GM12878 (cell line): ENCODE measurements at regions not wholly inside any gene's neighbourhood (a gene's known extent, or its start where the extent isn't known, plus 50 kb on each side); places are given as distances from the start of the nearest gene placed in this dataset.

Experiments used
- ATAC-seq: fragments of 200-7000 bp; cut with Tn5 transposase; 3 replicates; pipeline ENCODE4 v1.9.1; 2020; ENCODE audit warnings: mild to moderate bottlenecking, moderate library complexity
- BruUV-seq: library from RNA; stranded (reverse); fragments of 400-500 nt; replicated peaks from 2 replicates; lab custom pipeline; 2021; lab: Mats Ljungman, UMichigan
- CTCF ChIA-PET: fragments of 300-600 bp; sonication (Branson Sonifier 250); formaldehyde crosslinking; extraction: SDS; loops from one replicate; lab custom pipeline; 2021; ENCODE audit warnings: inconsistent platforms; lab: Yijun Ruan, JAX
- POLR2A ChIA-PET: fragments of 350-600 bp; formaldehyde crosslinking; extraction: SDS; loops from one replicate; lab custom pipeline; 2021; ENCODE audit warnings: inconsistent platforms; lab: Charles Lee
- RAD21 ChIA-PET: fragments of 300-600 bp; sonication (Branson Sonifier 250); formaldehyde crosslinking; loops from one replicate; lab custom pipeline; 2023; ENCODE audit warnings: antibody characterized with exemption; ENCODE audit not compliant: unreplicated experiment; lab: Charles Lee
- SMC1A ChIA-PET: fragments of 300-600 bp; sonication (Branson Sonifier 250); formaldehyde crosslinking; loops from one replicate; lab custom pipeline; 2023; ENCODE audit not compliant: unreplicated experiment, uncharacterized antibody; lab: Charles Lee
- DNase-seq: peaks from one replicate; pipeline ENCODE4 v3.0.0-alpha.2; 2011; ENCODE audit warnings: low read depth, low spot score
- FAIRE-seq: peaks from 3 replicates; lab custom pipeline; 2011; peaks lifted over from hg19 to GRCh38; lab: Jason Lieb, UNC
- H2AFZ ChIP-seq: 2 replicates; pipeline ENCODE4 v1.6.0; 2011; ENCODE audit warnings: low read depth, low read length, control low read depth; ENCODE audit not compliant: control insufficient read depth
- H3K27ac ChIP-seq: 2 replicates; pipeline ENCODE4 v1.5.1; 2011; ENCODE audit warnings: control low read depth; ENCODE audit not compliant: control insufficient read depth, insufficient read depth
- H3K27me3 ChIP-seq, 2 experiments: replicated peaks in 1 of 2; 2 replicates each; pipeline versions ENCODE4 v1.6.0 to v1.6.1; 2011; ENCODE audit warnings: low read length in 1 of 2; ENCODE audit not compliant: control insufficient read depth in 2 of 2, insufficient read depth in 2 of 2
- H3K36me3 ChIP-seq, 2 experiments: 2 replicates each; pipeline ENCODE4 v1.5.1; 2011; ENCODE audit warnings: low read length in 1 of 2; ENCODE audit not compliant: control insufficient read depth in 2 of 2, insufficient read depth in 2 of 2
- H3K4me1 ChIP-seq: 2 replicates; pipeline ENCODE4 v1.6.1; 2011; ENCODE audit warnings: mild to moderate bottlenecking, low read length, moderate library complexity, mixed read lengths; ENCODE audit not compliant: control insufficient read depth, insufficient read depth
- H3K4me2 ChIP-seq: 2 replicates; pipeline ENCODE4 v1.6.0; 2011; ENCODE audit warnings: control low read depth; ENCODE audit not compliant: control insufficient read depth, insufficient read depth
- H3K4me3 ChIP-seq: fragments of 200-600 bp; sonication (generic); 2 replicates; pipeline ENCODE4 v1.5.1; 2016
- H3K79me2 ChIP-seq: 2 replicates; pipeline ENCODE4 v1.6.0; 2011; ENCODE audit warnings: low read length; ENCODE audit not compliant: control insufficient read depth, insufficient read depth
- H3K9ac ChIP-seq: 2 replicates; pipeline ENCODE4 v1.8.0; 2011; ENCODE audit warnings: low read length, control low read depth, mixed read lengths; ENCODE audit not compliant: control insufficient read depth, insufficient read depth
- H3K9me3 ChIP-seq: replicated peaks from 3 replicates; pipeline ENCODE4 v1.5.1; 2011; ENCODE audit warnings: mild to moderate bottlenecking, low read length; ENCODE audit not compliant: control insufficient read depth, insufficient read depth
- H4K20me1 ChIP-seq: 2 replicates; pipeline ENCODE4 v1.6.0; 2011; ENCODE audit not compliant: control insufficient read depth, insufficient read depth
- ASH2L ChIP-seq: fragments of 300-600, 200-600 bp; sonication (generic); IDR thresholded peaks from 2 replicates; pipeline ENCODE4 v1.6.1; 2017; ENCODE audit warnings: low read depth, mild to moderate bottlenecking, borderline replicate concordance
- FOXM1 ChIP-seq: IDR thresholded peaks from 2 replicates; pipeline ENCODE4 v1.6.1; 2012; ENCODE audit warnings: low read depth, mild to moderate bottlenecking, inconsistent platforms, low read length, moderate library complexity
- MXI1 ChIP-seq: fragments of 150-350 bp; IDR thresholded peaks from 2 replicates; pipeline ENCODE4 v1.6.1; 2011; ENCODE audit warnings: low read depth, mild to moderate bottlenecking, inconsistent platforms, low read length, improper control_type of control experiment
- RUNX3 ChIP-seq: IDR thresholded peaks from 2 replicates; pipeline ENCODE4 v1.6.1; 2012; ENCODE audit warnings: low read length, inconsistent platforms
- SIN3A ChIP-seq: IDR thresholded peaks from 2 replicates; pipeline ENCODE4 v1.6.1; 2012; ENCODE audit warnings: low read depth, low read length, improper control_type of control experiment
- TCF3 ChIP-seq: IDR thresholded peaks from 2 replicates; pipeline ENCODE4 v1.6.1; 2012; ENCODE audit warnings: low read depth, mild to moderate bottlenecking, low read length, borderline replicate concordance; ENCODE audit not compliant: insufficient read depth
- WGBS: methylation state at CpG from one replicate; pipeline ENCODE4 v1.1.6; 2016; ENCODE audit warnings: low lambda C conversion rate; ENCODE audit not compliant: insufficient replicate concordance, insufficient coverage; ENCODE audit errors: missing lambda C conversion rate; 5-methylcytosine and 5-hydroxymethylcytosine counted together
- in situ Hi-C: fragments of 300-500 bp; cut with MboI; formaldehyde crosslinking; loops from 9 replicates; pipeline ENCODE4 v1.14.3; 2018; ENCODE audit warnings: mixed read lengths
- intact Hi-C: fragments of 100-400 bp; cut with micrococcal nuclease; formaldehyde crosslinking; loops from one replicate; pipeline ENCODE4 v1.14.2; 2022; ENCODE audit not compliant: unreplicated experiment
- TF ChIP-seq, protein P1 (sequence below): fragments of 450-650 bp; formaldehyde crosslinking; IDR thresholded peaks from 2 replicates; pipeline ENCODE4 v1.5.0; 2022; ENCODE audit warnings: mild to moderate bottlenecking, missing genetic modification characterization
- TF ChIP-seq, protein P2 (sequence below): fragments of 450-650 bp; formaldehyde crosslinking; IDR thresholded peaks from 2 replicates; pipeline ENCODE4 v1.4.0; 2022; ENCODE audit warnings: mild to moderate bottlenecking, moderate library complexity
- TF ChIP-seq, protein P3 (sequence below): fragments of 450-650 bp; formaldehyde crosslinking; IDR thresholded peaks from 2 replicates; pipeline ENCODE4 v1.4.0; 2020; ENCODE audit warnings: mild to moderate bottlenecking, moderate library complexity

DNA sequence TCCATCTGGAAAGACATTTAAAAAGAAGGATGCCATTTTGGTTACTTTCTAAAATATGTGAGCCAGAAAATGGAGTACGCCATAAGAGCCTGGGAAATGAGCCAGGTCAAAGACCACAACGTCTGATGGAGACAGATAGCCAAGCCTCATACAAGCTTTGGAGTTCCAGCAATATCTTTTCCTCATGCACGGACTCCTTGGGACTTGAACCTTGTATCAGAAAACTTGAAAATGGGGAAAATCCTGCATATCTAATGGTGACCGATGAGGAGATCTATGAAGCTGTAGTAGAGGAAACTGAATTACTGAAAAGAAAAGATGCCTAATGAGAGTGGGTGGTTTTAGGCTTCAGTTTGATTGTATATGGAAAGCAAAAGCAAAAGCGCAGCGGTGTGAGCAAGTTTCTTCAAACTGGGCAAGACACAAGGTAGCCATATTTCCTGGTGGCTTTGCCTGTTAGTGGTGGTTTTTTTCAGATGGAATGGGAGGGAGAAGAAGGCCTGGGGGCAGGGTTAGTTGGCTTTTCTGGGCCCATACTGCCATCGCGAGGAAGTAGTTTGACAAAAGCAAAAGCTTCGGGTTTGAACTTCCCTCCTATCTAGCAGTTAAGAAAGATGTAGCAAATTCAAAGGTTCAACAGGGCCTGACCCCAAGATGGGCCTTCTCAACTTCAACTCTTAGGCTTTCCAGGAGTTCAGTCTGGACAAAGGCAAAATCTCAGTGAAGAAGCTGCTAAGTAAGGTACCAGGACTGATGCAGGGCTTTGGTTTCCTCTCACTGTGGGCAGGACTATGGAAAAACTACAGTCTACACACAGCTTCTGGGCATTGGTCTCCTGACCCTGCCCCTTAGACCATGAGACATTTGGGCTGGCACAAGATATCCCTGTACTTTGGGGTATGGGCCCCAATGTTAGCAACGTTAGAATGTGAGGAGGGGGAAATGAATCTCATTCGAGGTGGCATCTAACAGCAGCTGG is 210.0 kb upstream of the STK26 start:
- Histone ChIP-seq H3K27ac (peak overlapping the region; percentile 84), H3K4me1 (peaks cover 13% of the 10 kb centered on the region; the same call in 1 of the 2 replicates), H3K27me3 (no peaks in the 10 kb centered on the region), H2AFZ (peak overlapping the region; percentile 87), H3K9ac (peak overlapping the region; percentile 57; the same call in 1 of the 2 replicates), H3K36me3 (no peaks in the 10 kb centered on the region), H3K9me3 (no peaks in the 10 kb centered on the region), H3K79me2 (no peaks in the 10 kb centered on the region), H3K4me3 (peak overlapping the region; percentile 58), H3K4me2 (peak overlapping the region; percentile 91), H4K20me1 (no peaks in the 10 kb centered on the region)
- in situ Hi-C loops, result no loop called here
- BruUV-seq, result no TSS peak
- ChIA-PET CTCF (interaction anchor here (0.6 to 3.7 kb wide), 18 partner anchors 9 to 277 kb away, joined by 3 to 26 read pairs (median 4); no protein-coding TSS in a partner anchor), SMC1A (interaction anchor here (0.6 to 2.8 kb wide), 10 partner anchors 9 to 993 kb away, joined by 3 to 12 read pairs (median 5); no protein-coding TSS in a partner anchor), POLR2A (interaction anchor here (0.7 to 0.9 kb wide), 2 partner anchors 14 to 15 kb away, joined by 3 to 7 read pairs; no protein-coding TSS in a partner anchor), RAD21 (interaction anchor here (0.9 to 2.5 kb wide), 14 partner anchors 9 to 103 kb away, joined by 3 to 14 read pairs (median 6); no protein-coding TSS in a partner anchor)
- ATAC-seq (peak; percentile 95), FAIRE-seq (peak; percentile 70), DNase-seq (peak; percentile 92)
- WGBS, result 28% methylated on average over 11 of the region's 11 CpGs
- intact Hi-C loops, result loop anchor here (1.0 kb wide), 5 partner anchors 20 to 108 kb away; no protein-coding TSS in a partner anchor
- no peak for TF ChIP-seq SIN3A
- peak; percentile 90 for TF ChIP-seq FOXM1
- TF ChIP-seq ASH2L, result no peak
- TF ChIP-seq, protein P1, sequence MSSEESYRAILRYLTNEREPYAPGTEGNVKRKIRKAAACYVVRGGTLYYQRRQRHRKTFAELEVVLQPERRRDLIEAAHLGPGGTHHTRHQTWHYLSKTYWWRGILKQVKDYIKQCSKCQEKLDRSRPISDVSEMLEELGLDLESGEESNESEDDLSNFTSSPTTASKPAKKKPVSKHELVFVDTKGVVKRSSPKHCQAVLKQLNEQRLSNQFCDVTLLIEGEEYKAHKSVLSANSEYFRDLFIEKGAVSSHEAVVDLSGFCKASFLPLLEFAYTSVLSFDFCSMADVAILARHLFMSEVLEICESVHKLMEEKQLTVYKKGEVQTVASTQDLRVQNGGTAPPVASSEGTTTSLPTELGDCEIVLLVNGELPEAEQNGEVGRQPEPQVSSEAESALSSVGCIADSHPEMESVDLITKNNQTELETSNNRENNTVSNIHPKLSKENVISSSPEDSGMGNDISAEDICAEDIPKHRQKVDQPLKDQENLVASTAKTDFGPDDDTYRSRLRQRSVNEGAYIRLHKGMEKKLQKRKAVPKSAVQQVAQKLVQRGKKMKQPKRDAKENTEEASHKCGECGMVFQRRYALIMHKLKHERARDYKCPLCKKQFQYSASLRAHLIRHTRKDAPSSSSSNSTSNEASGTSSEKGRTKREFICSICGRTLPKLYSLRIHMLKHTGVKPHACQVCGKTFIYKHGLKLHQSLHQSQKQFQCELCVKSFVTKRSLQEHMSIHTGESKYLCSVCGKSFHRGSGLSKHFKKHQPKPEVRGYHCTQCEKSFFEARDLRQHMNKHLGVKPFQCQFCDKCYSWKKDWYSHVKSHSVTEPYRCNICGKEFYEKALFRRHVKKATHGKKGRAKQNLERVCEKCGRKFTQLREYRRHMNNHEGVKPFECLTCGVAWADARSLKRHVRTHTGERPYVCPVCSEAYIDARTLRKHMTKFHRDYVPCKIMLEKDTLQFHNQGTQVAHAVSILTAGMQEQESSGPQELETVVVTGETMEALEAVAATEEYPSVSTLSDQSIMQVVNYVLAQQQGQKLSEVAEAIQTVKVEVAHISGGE, result no peak
- peak; percentile 90 for TF ChIP-seq RUNX3
- no peak for TF ChIP-seq TCF3
- TF ChIP-seq, protein P2, sequence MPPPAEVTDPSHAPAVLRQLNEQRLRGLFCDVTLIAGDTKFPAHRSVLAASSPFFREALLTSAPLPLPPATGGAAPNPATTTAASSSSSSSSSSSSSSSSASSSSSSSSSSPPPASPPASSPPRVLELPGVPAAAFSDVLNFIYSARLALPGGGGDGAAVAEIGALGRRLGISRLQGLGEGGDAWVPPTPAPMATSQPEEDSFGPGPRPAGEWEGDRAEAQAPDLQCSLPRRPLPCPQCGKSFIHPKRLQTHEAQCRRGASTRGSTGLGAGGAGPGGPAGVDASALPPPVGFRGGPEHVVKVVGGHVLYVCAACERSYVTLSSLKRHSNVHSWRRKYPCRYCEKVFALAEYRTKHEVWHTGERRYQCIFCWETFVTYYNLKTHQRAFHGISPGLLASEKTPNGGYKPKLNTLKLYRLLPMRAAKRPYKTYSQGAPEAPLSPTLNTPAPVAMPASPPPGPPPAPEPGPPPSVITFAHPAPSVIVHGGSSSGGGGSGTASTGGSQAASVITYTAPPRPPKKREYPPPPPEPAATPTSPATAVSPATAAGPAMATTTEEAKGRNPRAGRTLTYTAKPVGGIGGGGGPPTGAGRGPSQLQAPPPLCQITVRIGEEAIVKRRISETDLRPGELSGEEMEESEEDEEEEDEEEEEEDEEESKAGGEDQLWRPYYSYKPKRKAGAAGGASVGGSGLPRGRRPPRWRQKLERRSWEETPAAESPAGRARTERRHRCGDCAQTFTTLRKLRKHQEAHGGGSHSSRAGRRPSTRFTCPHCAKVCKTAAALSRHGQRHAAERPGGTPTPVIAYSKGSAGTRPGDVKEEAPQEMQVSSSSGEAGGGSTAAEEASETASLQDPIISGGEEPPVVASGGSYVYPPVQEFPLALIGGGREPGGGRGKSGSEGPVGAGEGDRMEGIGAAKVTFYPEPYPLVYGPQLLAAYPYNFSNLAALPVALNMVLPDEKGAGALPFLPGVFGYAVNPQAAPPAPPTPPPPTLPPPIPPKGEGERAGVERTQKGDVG (CRISPR knock-in tag), result no peak
- TF ChIP-seq, protein P3, sequence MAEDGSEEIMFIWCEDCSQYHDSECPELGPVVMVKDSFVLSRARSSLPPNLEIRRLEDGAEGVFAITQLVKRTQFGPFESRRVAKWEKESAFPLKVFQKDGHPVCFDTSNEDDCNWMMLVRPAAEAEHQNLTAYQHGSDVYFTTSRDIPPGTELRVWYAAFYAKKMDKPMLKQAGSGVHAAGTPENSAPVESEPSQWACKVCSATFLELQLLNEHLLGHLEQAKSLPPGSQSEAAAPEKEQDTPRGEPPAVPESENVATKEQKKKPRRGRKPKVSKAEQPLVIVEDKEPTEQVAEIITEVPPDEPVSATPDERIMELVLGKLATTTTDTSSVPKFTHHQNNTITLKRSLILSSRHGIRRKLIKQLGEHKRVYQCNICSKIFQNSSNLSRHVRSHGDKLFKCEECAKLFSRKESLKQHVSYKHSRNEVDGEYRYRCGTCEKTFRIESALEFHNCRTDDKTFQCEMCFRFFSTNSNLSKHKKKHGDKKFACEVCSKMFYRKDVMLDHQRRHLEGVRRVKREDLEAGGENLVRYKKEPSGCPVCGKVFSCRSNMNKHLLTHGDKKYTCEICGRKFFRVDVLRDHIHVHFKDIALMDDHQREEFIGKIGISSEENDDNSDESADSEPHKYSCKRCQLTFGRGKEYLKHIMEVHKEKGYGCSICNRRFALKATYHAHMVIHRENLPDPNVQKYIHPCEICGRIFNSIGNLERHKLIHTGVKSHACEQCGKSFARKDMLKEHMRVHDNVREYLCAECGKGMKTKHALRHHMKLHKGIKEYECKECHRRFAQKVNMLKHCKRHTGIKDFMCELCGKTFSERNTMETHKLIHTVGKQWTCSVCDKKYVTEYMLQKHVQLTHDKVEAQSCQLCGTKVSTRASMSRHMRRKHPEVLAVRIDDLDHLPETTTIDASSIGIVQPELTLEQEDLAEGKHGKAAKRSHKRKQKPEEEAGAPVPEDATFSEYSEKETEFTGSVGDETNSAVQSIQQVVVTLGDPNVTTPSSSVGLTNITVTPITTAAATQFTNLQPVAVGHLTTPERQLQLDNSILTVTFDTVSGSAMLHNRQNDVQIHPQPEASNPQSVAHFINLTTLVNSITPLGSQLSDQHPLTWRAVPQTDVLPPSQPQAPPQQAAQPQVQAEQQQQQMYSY (CRISPR knock-in tag), result no peak
- TF ChIP-seq MXI1, result peak; percentile 63; the same call in 1 of the 2 replicates
